Brain microvascular endothelial cell (primary cell): ENCODE measurements at regions not wholly inside any gene's neighbourhood (a gene's known extent, or its start where the extent isn't known, plus 50 kb on each side); places are given as distances from the start of the nearest gene placed in this dataset.
A peak's percentile ranks its signal among the peaks of the same experiment; 100 is the strongest.

Source experiments
- DNase-seq: peaks from one replicate; pipeline ENCODE4 v3.0.0-alpha.2; 2020
- H3K27ac ChIP-seq: fragments of 250-450 bp; sonication (Bioruptor Pico); 2 replicates; pipeline ENCODE4 v1.5.1; 2020; ENCODE audit warnings: mild to moderate bottlenecking, moderate library complexity
- H3K27me3 ChIP-seq: fragments of 250-450 bp; sonication (Bioruptor Pico); replicated peaks from 2 replicates; pipeline ENCODE4 v1.5.1; 2020; ENCODE audit warnings: mild to moderate bottlenecking
- H3K36me3 ChIP-seq: fragments of 250-450 bp; sonication (Bioruptor Pico); replicated peaks from 2 replicates; pipeline ENCODE4 v1.5.1; 2020; ENCODE audit warnings: mild to moderate bottlenecking
- H3K4me3 ChIP-seq: 2 replicates; pipeline ENCODE4 v1.5.1; 2011; ENCODE audit warnings: low read depth, mild to moderate bottlenecking, control low read depth, low read length, moderate library complexity
- in situ Hi-C: cut with HindIII; loops from 2 replicates; pipeline ENCODE4 v1.10.0; 2017; ENCODE audit warnings: low sequenced_read_pairs, low pct_ligation_motif_present
- TF ChIP-seq, protein P1 (sequence below): IDR thresholded peaks from 2 replicates; pipeline ENCODE4 v1.5.1; 2011; ENCODE audit warnings: low read depth, mild to moderate bottlenecking, moderate library complexity, low read length, control low read depth, inconsistent platforms; ENCODE audit errors: missing control alignments

DNA sequence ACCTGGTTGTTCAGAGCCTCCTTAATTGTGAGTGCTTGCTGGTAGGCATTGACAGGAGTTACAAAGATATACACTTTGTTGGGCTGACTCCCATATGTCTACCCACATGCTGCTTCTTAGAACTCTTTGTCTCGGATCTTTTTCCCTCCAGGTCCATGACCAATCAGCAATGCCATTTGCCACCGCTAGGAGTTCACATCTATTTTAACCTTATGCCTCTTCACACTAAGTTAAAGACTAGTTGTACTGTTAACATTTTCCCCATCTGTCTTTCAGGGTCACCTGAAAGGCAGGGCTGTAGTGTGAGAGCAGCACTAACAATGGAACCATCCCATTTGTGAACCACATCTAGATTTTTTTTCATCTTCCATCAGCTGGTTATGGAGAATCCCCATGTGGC lies 226.7 kb upstream of the NPY start:
- DNase-seq, result no peak
- TF ChIP-seq, protein P1, sequence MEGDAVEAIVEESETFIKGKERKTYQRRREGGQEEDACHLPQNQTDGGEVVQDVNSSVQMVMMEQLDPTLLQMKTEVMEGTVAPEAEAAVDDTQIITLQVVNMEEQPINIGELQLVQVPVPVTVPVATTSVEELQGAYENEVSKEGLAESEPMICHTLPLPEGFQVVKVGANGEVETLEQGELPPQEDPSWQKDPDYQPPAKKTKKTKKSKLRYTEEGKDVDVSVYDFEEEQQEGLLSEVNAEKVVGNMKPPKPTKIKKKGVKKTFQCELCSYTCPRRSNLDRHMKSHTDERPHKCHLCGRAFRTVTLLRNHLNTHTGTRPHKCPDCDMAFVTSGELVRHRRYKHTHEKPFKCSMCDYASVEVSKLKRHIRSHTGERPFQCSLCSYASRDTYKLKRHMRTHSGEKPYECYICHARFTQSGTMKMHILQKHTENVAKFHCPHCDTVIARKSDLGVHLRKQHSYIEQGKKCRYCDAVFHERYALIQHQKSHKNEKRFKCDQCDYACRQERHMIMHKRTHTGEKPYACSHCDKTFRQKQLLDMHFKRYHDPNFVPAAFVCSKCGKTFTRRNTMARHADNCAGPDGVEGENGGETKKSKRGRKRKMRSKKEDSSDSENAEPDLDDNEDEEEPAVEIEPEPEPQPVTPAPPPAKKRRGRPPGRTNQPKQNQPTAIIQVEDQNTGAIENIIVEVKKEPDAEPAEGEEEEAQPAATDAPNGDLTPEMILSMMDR, result peak; percentile 30
- no peak overlapping the region for H3K27ac ChIP-seq
- no peak overlapping the region for H3K4me3 ChIP-seq
- H3K36me3 ChIP-seq, result no peaks in the 10 kb centered on the region
- H3K27me3 ChIP-seq, result no peaks in the 10 kb centered on the region
- in situ Hi-C loops, result no loop called here

DNA sequence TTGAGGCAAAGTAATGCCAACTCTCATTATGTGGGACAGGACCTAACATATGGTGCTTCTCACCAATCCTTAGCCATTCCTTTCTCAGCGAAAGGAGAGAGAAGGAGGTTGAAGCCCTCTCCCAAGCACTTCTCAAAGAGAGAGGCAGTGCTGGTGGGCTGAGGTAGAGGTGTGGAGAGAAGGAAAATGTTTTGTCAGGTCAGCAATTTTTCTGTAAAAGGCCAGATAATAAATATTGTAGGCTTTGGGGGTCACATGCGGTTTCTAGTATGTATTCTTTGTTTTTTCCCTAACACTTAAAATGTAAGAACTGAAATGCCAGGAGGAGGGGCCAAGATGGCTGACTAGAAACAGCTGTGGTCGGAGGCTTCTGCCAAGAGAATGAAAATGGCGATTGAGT lies 225.0 kb upstream of the NPY start:
- no peaks in the 10 kb centered on the region for H3K36me3 ChIP-seq
- DNase-seq, result no peak
- in situ Hi-C loops, result no loop called here
- TF ChIP-seq, protein P1, result no peak
- no peak overlapping the region for H3K4me3 ChIP-seq
- H3K27me3 ChIP-seq, result no peaks in the 10 kb centered on the region
- H3K27ac ChIP-seq, result no peak overlapping the region

DNA sequence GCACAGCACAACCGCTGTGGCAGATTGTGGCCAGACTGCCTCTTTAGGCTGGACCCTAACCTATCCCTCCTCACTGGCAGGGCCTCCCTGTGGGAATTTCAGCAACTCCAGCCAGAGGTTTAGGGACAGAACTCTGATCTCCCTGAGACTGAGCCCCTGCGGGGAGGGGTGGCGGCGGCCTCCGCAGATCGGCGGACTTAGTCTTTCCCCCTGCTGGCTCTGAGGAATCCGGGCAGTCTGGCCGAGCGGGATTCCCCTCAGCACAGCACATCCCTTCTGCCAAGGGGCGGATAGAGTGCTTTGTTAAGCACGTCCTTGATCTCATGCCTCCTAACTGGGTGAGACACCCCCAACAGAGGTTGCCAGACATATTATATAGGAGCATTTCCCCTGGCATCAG lies 224.2 kb upstream of the NPY start:
- Histone ChIP-seq H3K36me3 (no peaks in the 10 kb centered on the region), H3K4me3 (no peak overlapping the region), H3K27me3 (no peaks in the 10 kb centered on the region), H3K27ac (no peak overlapping the region)
- DNase-seq, result no peak
- in situ Hi-C loops, result no loop called here
- TF ChIP-seq, protein P1, result no peak

DNA sequence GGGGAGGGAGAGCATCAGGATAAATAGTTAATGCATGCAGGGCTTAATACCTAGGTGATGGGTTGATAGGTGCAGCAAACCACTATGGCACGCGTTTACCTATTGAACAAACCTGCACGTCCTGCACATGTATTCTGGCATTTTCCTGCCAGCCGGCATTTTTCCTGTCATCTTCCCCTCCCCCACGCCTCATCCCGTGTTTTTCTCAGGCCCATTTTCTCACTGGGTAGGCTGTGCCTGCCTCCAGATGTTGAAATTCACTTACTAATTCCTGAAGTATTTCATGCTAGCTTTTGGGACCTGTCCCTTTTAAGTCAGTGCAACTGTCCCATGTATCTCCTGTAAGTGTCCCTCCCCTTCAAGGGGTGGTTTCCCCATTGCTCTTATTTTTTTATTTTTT lies 220.3 kb upstream of the NPY start:
- TF ChIP-seq, protein P1, result no peak
- DNase-seq, result no peak
- Histone ChIP-seq H3K36me3 (no peaks in the 10 kb centered on the region), H3K27ac (no peak overlapping the region), H3K27me3 (no peaks in the 10 kb centered on the region), H3K4me3 (no peak overlapping the region)
- in situ Hi-C loops, result no loop called here

DNA sequence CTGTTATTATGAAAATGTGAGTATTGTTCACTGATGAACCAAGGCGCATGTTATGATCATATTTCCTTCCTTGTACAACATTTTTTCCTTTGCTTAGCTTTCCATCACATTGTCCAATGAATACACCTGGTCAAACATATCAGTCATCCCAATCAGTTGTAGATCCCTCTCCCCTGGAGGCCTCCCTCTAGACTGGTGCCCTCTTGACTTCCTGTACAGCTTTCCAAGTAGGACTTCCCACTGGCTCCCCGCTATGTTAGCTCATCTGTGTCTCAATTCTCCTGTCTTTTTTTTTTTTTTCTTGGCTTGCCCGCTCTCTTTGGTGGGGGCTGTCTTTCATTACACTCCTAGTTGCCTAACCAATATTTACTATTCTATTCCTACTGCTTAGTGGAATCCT lies 214.2 kb upstream of the NPY start:
- Histone ChIP-seq H3K4me3 (no peak overlapping the region), H3K36me3 (no peaks in the 10 kb centered on the region), H3K27me3 (no peaks in the 10 kb centered on the region), H3K27ac (no peak overlapping the region)
- TF ChIP-seq, protein P1, result no peak
- in situ Hi-C loops, result no loop called here
- DNase-seq, result no peak

DNA sequence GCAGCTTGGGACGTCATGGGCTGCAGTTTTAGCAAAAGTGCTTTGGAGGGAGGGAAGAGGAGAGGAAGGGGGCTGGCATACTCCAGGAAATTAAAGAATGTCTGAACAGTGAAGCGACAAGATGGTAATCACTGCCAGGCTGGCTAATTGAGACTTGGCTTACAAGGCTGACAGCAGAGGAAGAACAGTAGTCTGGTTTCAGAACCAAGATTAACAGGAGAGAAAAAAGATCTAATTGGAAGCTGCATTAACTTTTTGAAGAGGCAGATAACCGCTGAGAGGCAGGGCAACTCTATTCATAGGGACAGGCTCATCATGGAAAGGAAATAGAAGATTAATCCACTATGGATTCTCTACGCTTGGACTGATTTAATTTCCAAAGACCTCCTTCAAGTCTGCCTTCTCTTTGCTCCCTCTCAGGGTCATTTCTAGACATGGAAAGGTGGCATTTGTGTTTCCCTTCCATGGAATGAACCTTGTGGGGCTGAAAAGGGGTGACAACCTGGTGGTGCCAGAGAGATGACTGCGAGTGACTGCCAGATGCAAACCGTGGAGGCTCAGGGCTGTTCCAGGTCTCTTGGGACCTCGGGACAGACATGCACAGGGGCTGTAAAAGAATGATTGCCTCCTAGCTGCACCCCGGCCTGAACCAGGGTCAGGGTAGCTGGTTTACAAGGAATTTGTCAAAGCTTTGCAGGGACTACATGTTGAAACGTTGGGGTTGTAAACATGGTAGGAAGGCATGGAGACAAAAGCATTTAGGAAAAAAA lies 210.2 kb upstream of the NPY start:
- Histone ChIP-seq H3K4me3 (no peak overlapping the region), H3K27ac (no peak overlapping the region), H3K27me3 (no peaks in the 10 kb centered on the region), H3K36me3 (no peaks in the 10 kb centered on the region)
- in situ Hi-C loops, result no loop called here
- TF ChIP-seq, protein P1, result no peak
- no peak for DNase-seq
